H9 (cell line): ENCODE measurements at regions not wholly inside any gene's neighbourhood (a gene's known extent, or its start where the extent isn't known, plus 50 kb on each side); places are given as distances from the start of the nearest gene placed in this dataset.

ENCODE experiments used
- DNase-seq: peaks from one replicate; pipeline ENCODE4 v3.0.0-alpha.2; 2017
- H2AFZ ChIP-seq: one replicate; pipeline ENCODE4 v1.6.1; 2013; ENCODE audit warnings: mild to moderate bottlenecking, low read length, control low read depth, moderate library complexity
- H2AK5ac ChIP-seq: 2 replicates; pipeline ENCODE4 v1.6.1; 2013; ENCODE audit warnings: low read length, control low read depth, mixed read lengths; ENCODE audit not compliant: insufficient read length
- H2BK120ac ChIP-seq: one replicate; pipeline ENCODE4 v1.6.1; 2013; ENCODE audit warnings: low read depth, mild to moderate bottlenecking, low read length, control low read depth, inconsistent platforms; ENCODE audit not compliant: poor library complexity, severe bottlenecking
- H2BK12ac ChIP-seq: 2 replicates; pipeline ENCODE4 v1.6.1; 2013; ENCODE audit warnings: low read length, control low read depth, mixed read lengths, low read depth; ENCODE audit not compliant: insufficient read length
- H2BK15ac ChIP-seq: 2 replicates; pipeline ENCODE4 v1.6.1; 2013; ENCODE audit warnings: low read depth, low read length, control low read depth
- H2BK20ac ChIP-seq: one replicate; pipeline ENCODE4 v1.6.1; 2013; ENCODE audit warnings: low read depth, mild to moderate bottlenecking, low read length, control low read depth, inconsistent platforms; ENCODE audit not compliant: poor library complexity, severe bottlenecking
- H2BK5ac ChIP-seq: 2 replicates; pipeline ENCODE4 v1.6.1; 2013; ENCODE audit warnings: low read length, control low read depth, mixed read lengths; ENCODE audit not compliant: insufficient read length
- H3K14ac ChIP-seq: 2 replicates; pipeline ENCODE4 v1.6.1; 2013; ENCODE audit warnings: low read length, control low read depth; ENCODE audit not compliant: insufficient read depth
- H3K18ac ChIP-seq: 2 replicates; pipeline ENCODE4 v1.6.1; 2013; ENCODE audit warnings: low read depth, mild to moderate bottlenecking, mixed read lengths, low read length, control low read depth; ENCODE audit not compliant: insufficient read length
- H3K23ac ChIP-seq: 2 replicates; pipeline ENCODE4 v1.6.1; 2013; ENCODE audit warnings: low read length, control low read depth, mixed read lengths, low read depth; ENCODE audit not compliant: insufficient read length
- H3K23me2 ChIP-seq: 2 replicates; pipeline ENCODE4 v1.6.1; 2013; ENCODE audit warnings: low read depth, mild to moderate bottlenecking, mixed read lengths, low read length, control low read depth; ENCODE audit not compliant: insufficient read length, poor library complexity, severe bottlenecking
- H3K27ac ChIP-seq: 2 replicates; pipeline ENCODE4 v1.5.1; 2013; ENCODE audit warnings: low read length, control low read depth, mixed read lengths, low read depth; ENCODE audit not compliant: insufficient read length
- H3K27me3 ChIP-seq: 2 replicates; pipeline ENCODE4 v1.6.1; 2013; ENCODE audit warnings: low read length, control low read depth, inconsistent platforms; ENCODE audit not compliant: insufficient read depth
- H3K4ac ChIP-seq: 2 replicates; pipeline ENCODE4 v1.6.1; 2013; ENCODE audit warnings: low read depth, mild to moderate bottlenecking, control low read depth, inconsistent platforms, low read length, moderate library complexity
- H3K4me1 ChIP-seq: 2 replicates; pipeline ENCODE4 v1.6.1; 2013; ENCODE audit warnings: low read length, control low read depth, inconsistent platforms; ENCODE audit not compliant: insufficient read depth
- H3K4me2 ChIP-seq: 2 replicates; pipeline ENCODE4 v1.6.1; 2013; ENCODE audit warnings: low read length, control low read depth, mixed read lengths; ENCODE audit not compliant: insufficient read length, insufficient read depth
- H3K56ac ChIP-seq: 2 replicates; pipeline ENCODE4 v1.6.1; 2013; ENCODE audit warnings: low read depth, mild to moderate bottlenecking, mixed read lengths, low read length, control low read depth; ENCODE audit not compliant: insufficient read length
- H3K79me1 ChIP-seq: 2 replicates; pipeline ENCODE4 v1.6.1; 2013; ENCODE audit warnings: low read depth, mild to moderate bottlenecking, moderate library complexity, low read length, control low read depth, inconsistent platforms; ENCODE audit not compliant: insufficient read depth, poor library complexity, severe bottlenecking
- H3K79me2 ChIP-seq: 2 replicates; pipeline ENCODE4 v1.6.1; 2013; ENCODE audit warnings: low read length, control low read depth, inconsistent platforms; ENCODE audit not compliant: insufficient read depth
- H3K9ac ChIP-seq: 2 replicates; pipeline ENCODE4 v1.6.1; 2013; ENCODE audit warnings: low read length, control low read depth, mixed read lengths; ENCODE audit not compliant: insufficient read length; ENCODE audit errors: extremely low read depth
- H3K9me3 ChIP-seq: one replicate; pipeline ENCODE4 v1.6.1; 2013; ENCODE audit warnings: low read depth, low read length, inconsistent platforms; ENCODE audit not compliant: control insufficient read depth
- H3T11ph ChIP-seq: one replicate; pipeline ENCODE4 v1.6.1; 2013; ENCODE audit warnings: mild to moderate bottlenecking, low read length, control low read depth, inconsistent platforms
- H4K20me1 ChIP-seq: one replicate; pipeline ENCODE4 v1.6.1; 2013; ENCODE audit not compliant: control insufficient read depth, insufficient read length, insufficient read depth
- H4K5ac ChIP-seq: 2 replicates; pipeline ENCODE4 v1.6.1; 2013; ENCODE audit warnings: low read depth, mild to moderate bottlenecking, mixed read lengths, low read length, control low read depth; ENCODE audit not compliant: insufficient read length
- H4K8ac ChIP-seq: replicated peaks from 2 replicates; pipeline ENCODE4 v1.6.1; 2013; ENCODE audit warnings: low read length, control low read depth, mixed read lengths, low read depth; ENCODE audit not compliant: insufficient read length
- H4K91ac ChIP-seq: 2 replicates; pipeline ENCODE4 v1.6.1; 2013; ENCODE audit warnings: low read depth, mild to moderate bottlenecking, moderate library complexity, mixed read lengths, low read length, control low read depth; ENCODE audit not compliant: insufficient read length
- H3K27ac Mint-ChIP-seq, 3 experiments: 2 replicates in 2 of 3; 3 replicates in 1 of 3; pipeline ENCODE4 v1.8.0; 2020 to 2021; ENCODE audit warnings: mixed read lengths in 3 of 3, mild to moderate bottlenecking in 1 of 3, moderate library complexity in 1 of 3
- H3K27me3 Mint-ChIP-seq: 2 replicates; pipeline ENCODE4 v1.8.0; 2021; ENCODE audit warnings: low read depth, mild to moderate bottlenecking, moderate library complexity, mixed read lengths
- H3K36me3 Mint-ChIP-seq, 3 experiments: 2 replicates in 2 of 3; 3 replicates in 1 of 3; pipeline ENCODE4 v1.8.0; 2020 to 2021; ENCODE audit warnings: low read depth in 3 of 3, mixed read lengths in 3 of 3; ENCODE audit not compliant: insufficient read depth in 1 of 3
- H3K4me1 Mint-ChIP-seq, 2 experiments: 2 replicates each; pipeline ENCODE4 v1.8.0; 2020; ENCODE audit warnings: mixed read lengths in 2 of 2
- H3K4me3 Mint-ChIP-seq, 2 experiments: 2 replicates in 1 of 2; 3 replicates in 1 of 2; pipeline ENCODE4 v1.8.0; 2020 to 2021; ENCODE audit warnings: mild to moderate bottlenecking in 2 of 2, mixed read lengths in 2 of 2, moderate library complexity in 1 of 2
- H3K9me3 Mint-ChIP-seq, 2 experiments: 2 replicates in 1 of 2; 3 replicates in 1 of 2; pipeline ENCODE4 v1.8.0; 2020; ENCODE audit warnings: mild to moderate bottlenecking in 2 of 2, mixed read lengths in 2 of 2, moderate library complexity in 1 of 2
- WGBS: extraction: QIAGEN DNeasy Blood & Tissue Kit; methylation state at CpG from one replicate; pipeline ENCODE4 v1.1.7; 2013; ENCODE audit warnings: missing lambda C conversion rate, low lambda C conversion rate, mixed read lengths; ENCODE audit not compliant: insufficient read length; ENCODE audit errors: extremely low coverage; 5-methylcytosine and 5-hydroxymethylcytosine counted together
- TF ChIP-seq, protein P1 (sequence below): fragments of 200-600 bp; sonication (generic); conservative IDR thresholded peaks from 3 replicates; pipeline ENCODE4 v1.8.0; 2021; ENCODE audit warnings: antibody characterized with exemption, mild to moderate bottlenecking

- Histone ChIP-seq H2AFZ (no peak overlapping the region), H4K91ac (no peak overlapping the region), H3K9ac (no peak overlapping the region), H3K79me1 (no peaks in the 10 kb centered on the region), H3K18ac (no peak overlapping the region), H3K23me2 (no peaks in the 10 kb centered on the region), H2BK15ac (no peak overlapping the region), H4K5ac (no peak overlapping the region), H3T11ph (no peak overlapping the region), H3K14ac (no peak overlapping the region), H3K27me3 (no peaks in the 10 kb centered on the region), H2BK20ac (no peak overlapping the region), H3K4me1 (peaks cover 11% of the 10 kb centered on the region), H3K9me3 (no peaks in the 10 kb centered on the region), H3K27ac (no peak overlapping the region), H4K20me1 (no peaks in the 10 kb centered on the region), H2BK12ac (no peak overlapping the region), H3K23ac (no peak overlapping the region), H3K56ac (no peak overlapping the region), H3K4ac (no peak overlapping the region), H3K79me2 (peaks cover 3% of the 10 kb centered on the region), H2AK5ac (no peak overlapping the region), H2BK5ac (no peak overlapping the region), H4K8ac (no peak overlapping the region), H2BK120ac (no peak overlapping the region), H3K4me2 (no peak overlapping the region)
- H3K36me3 Mint-ChIP-seq, result peaks cover 4 to 30% (median 26%) of the 10 kb centered on the region in 3 experiments
- no peaks in the 10 kb centered on the region for H3K27me3 Mint-ChIP-seq
- TF ChIP-seq, protein P1, sequence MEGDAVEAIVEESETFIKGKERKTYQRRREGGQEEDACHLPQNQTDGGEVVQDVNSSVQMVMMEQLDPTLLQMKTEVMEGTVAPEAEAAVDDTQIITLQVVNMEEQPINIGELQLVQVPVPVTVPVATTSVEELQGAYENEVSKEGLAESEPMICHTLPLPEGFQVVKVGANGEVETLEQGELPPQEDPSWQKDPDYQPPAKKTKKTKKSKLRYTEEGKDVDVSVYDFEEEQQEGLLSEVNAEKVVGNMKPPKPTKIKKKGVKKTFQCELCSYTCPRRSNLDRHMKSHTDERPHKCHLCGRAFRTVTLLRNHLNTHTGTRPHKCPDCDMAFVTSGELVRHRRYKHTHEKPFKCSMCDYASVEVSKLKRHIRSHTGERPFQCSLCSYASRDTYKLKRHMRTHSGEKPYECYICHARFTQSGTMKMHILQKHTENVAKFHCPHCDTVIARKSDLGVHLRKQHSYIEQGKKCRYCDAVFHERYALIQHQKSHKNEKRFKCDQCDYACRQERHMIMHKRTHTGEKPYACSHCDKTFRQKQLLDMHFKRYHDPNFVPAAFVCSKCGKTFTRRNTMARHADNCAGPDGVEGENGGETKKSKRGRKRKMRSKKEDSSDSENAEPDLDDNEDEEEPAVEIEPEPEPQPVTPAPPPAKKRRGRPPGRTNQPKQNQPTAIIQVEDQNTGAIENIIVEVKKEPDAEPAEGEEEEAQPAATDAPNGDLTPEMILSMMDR, result no peak
- no CpG with 5 or more reads among the region's 3 CpGs for WGBS
- H3K4me3 Mint-ChIP-seq, result no peak overlapping the region
- H3K4me1 Mint-ChIP-seq, result peaks cover 40 to 42% of the 10 kb centered on the region in 2 experiments
- H3K27ac Mint-ChIP-seq, result peak overlapping the region; percentile 26 to 76 (median 59); a peak in 5 of 7 replicates
- DNase-seq, result no peak
- peaks cover 6 to 21% of the 10 kb centered on the region in 2 experiments; a peak in 4 of 5 replicates for H3K9me3 Mint-ChIP-seq
Measured at GRCh38 chr4:151488968-151489367, 80.0 kb downstream of the FHIP1A start.
